Upper lobe of left lung (tissue), 6 donors: ENCODE measurements at regions not wholly inside any gene's neighbourhood (a gene's known extent, or its start where the extent isn't known, plus 50 kb on each side); places are given as distances from the start of the nearest gene placed in this dataset.

Source experiments
- ATAC-seq, 2 donors: fragments of 200-7000 bp; cut with Tn5 transposase; one replicate each; pipeline ENCODE4 v1.9.1; 2022; ENCODE audit warnings: mild to moderate bottlenecking in 2 of 2, moderate library complexity in 2 of 2; ENCODE audit not compliant: low FRiP score in 2 of 2
- DNase-seq, 2 donors: peaks; one replicate each; pipeline ENCODE4 v3.0.0-alpha.2; 2019 to 2020
- H3K27ac ChIP-seq, 4 donors: fragments of 200-600 bp; sonication (generic); one replicate each; pipeline ENCODE4 v1.5.1; 2016 to 2019
- H3K27me3 ChIP-seq, 4 donors: fragments of 200-600 bp; sonication (generic); one replicate each; pipeline ENCODE4 v1.5.1; 2017 to 2019
- H3K36me3 ChIP-seq, 4 donors: fragments of 200-600 bp; sonication (generic); one replicate each; pipeline ENCODE4 v1.5.1; 2016 to 2019
- H3K4me1 ChIP-seq, 4 donors: fragments of 200-600 bp; sonication (generic); one replicate each; pipeline ENCODE4 v1.5.1; 2018 to 2019
- H3K4me3 ChIP-seq, 4 donors: fragments of 200-600 bp; sonication (generic); one replicate each; pipeline ENCODE4 v1.5.1; 2017 to 2019; ENCODE audit warnings: mild to moderate bottlenecking in 2 of 4, moderate library complexity in 1 of 4
- H3K9me3 ChIP-seq, 4 donors: fragments of 200-600 bp; sonication (generic); one replicate each; pipeline ENCODE4 v1.5.1; 2018 to 2019
- EP300 ChIP-seq, 4 donors: sonication (generic); formaldehyde crosslinking; IDR thresholded peaks; one replicate each; pipeline ENCODE4 v1.5.1; 2017; ENCODE audit warnings: antibody characterized with exemption in 4 of 4, control low read depth in 2 of 4
- POLR2A ChIP-seq, 4 donors: fragments of 450-650 bp; IDR thresholded peaks; one replicate each; pipeline ENCODE4 v1.5.1; 2016 to 2017; ENCODE audit warnings: antibody characterized with exemption in 4 of 4, mild to moderate bottlenecking in 2 of 4
- POLR2AphosphoS5 ChIP-seq, 2 donors: sonication (generic); formaldehyde crosslinking; IDR thresholded peaks; one replicate each; pipeline ENCODE4 v1.5.1; 2017; ENCODE audit warnings: antibody characterized with exemption in 2 of 2
- WGBS, 2 donors: methylation state at CpG; one replicate each; pipeline ENCODE4 v1.1.5; 2017 to 2018; 5-methylcytosine and 5-hydroxymethylcytosine counted together
- TF ChIP-seq, protein P1 (sequence below), 6 experiments: fragments of 450-650 bp in 4 of 6; fragments of 200-600 bp in 2 of 6; sonication (generic) in 2 of 6; IDR thresholded peaks; one replicate each; pipeline ENCODE4 v1.5.1; 2016 to 2019; ENCODE audit warnings: antibody characterized with exemption in 6 of 6
- donor health status: DM: no; HTN: no; CAD: no; lungs with moderate emphysema.
- donor health status: DM: no; HTN: yes; CAD: no; lungs with severe emphysema.

DNA sequence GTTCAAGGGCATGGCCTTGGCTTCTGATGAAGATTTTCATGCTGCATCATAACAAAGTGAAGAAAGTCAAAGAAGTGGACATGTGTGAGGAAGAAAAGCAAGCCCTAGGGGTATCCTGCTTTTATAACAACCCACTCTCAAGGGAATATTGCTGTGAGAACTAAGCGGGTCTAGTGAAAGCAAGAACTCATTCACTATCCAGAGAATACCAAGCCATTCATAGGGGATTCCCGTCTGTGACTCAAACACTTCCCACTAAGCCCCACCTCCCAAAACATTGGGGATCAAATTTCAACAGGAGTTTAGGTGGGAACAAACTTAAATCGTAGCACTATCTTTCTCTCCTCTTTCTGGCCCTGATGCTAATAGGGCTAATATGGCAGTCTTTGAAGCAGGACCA lies 98.5 kb upstream of the CTTNBP2NL start:
- Histone ChIP-seq H3K27ac (no peak overlapping the region), H3K9me3 (no peaks in the 10 kb centered on the region), H3K36me3 (no peaks in the 10 kb centered on the region), H3K27me3 (no peaks in the 10 kb centered on the region), H3K4me1 (peaks cover 0 to 9% (median 0%) of the 10 kb centered on the region in 4 donors), H3K4me3 (no peak overlapping the region)
- 61 to 69% methylated on average over 3 of the region's 3 CpGs for WGBS, 2 donors
- ATAC-seq (no peak), DNase-seq (no peak)
- TF ChIP-seq POLR2AphosphoS5 (IDR thresholded peaks at IDR 0.05) (no peak), EP300 (IDR thresholded peaks at IDR 0.05) (no peak), POLR2A (IDR thresholded peaks at IDR 0.05) (no peak)
- TF ChIP-seq, protein P1, sequence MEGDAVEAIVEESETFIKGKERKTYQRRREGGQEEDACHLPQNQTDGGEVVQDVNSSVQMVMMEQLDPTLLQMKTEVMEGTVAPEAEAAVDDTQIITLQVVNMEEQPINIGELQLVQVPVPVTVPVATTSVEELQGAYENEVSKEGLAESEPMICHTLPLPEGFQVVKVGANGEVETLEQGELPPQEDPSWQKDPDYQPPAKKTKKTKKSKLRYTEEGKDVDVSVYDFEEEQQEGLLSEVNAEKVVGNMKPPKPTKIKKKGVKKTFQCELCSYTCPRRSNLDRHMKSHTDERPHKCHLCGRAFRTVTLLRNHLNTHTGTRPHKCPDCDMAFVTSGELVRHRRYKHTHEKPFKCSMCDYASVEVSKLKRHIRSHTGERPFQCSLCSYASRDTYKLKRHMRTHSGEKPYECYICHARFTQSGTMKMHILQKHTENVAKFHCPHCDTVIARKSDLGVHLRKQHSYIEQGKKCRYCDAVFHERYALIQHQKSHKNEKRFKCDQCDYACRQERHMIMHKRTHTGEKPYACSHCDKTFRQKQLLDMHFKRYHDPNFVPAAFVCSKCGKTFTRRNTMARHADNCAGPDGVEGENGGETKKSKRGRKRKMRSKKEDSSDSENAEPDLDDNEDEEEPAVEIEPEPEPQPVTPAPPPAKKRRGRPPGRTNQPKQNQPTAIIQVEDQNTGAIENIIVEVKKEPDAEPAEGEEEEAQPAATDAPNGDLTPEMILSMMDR (IDR thresholded peaks at IDR 0.05): no peak

DNA sequence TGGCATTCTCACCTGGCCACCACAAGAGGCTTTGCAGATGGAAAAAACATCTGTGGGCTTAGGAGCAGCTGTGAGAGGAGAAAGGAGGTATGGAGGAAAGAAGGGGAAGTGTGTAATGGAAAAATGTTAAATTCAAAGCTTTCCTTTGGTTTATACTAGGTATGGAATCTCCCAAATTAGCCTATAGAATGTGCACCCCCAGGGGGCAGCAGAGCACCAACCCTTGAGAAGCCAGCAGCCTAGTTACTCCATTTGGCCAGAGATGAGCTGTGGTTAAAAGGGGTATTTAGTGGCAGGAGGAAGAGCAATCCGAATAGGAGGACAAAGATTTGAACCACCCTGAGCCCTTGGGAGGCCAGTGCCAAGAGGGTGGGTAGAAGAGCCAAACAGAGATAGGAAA lies 97.5 kb upstream of the CTTNBP2NL start:
- 22 to 32% methylated on average over 1 of the region's 1 CpG for WGBS, 2 donors
- peak; percentile 36 to 61 for ATAC-seq
- no peak for TF ChIP-seq EP300 (IDR thresholded peaks at IDR 0.05)
- TF ChIP-seq POLR2AphosphoS5 (IDR thresholded peaks at IDR 0.05): no peak
- no peak for TF ChIP-seq POLR2A (IDR thresholded peaks at IDR 0.05)
- TF ChIP-seq, protein P1 (IDR thresholded peaks at IDR 0.05): peak in 4 of 6 experiments; percentile 31 to 68 (median 52)

DNA sequence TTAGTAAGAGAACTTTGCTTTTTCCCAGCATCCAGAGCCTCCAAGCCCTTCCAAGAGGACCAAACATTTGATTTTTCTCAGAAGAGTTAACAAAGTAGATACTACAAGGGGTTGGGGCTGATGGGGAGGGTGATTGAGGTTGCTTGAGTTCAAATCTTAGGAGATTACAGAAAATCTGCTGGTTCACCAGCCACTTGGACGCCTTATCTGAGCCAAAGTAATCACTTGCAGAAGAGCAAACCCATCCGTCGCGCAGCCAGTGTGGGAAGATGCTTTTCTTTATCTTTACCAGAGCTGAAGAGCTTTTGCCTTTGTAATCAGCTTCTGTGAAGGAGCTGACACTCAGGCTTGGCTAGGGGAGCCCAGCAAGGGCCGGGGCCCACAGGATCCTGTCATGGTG lies 91.9 kb upstream of the CTTNBP2NL start:
- peaks cover 0 to 3% (median 0%) of the 10 kb centered on the region in 4 donors for H3K4me1 ChIP-seq
- H3K36me3 ChIP-seq: no peaks in the 10 kb centered on the region
- no peaks in the 10 kb centered on the region for H3K9me3 ChIP-seq
- DNase-seq: no peak
- H3K4me3 ChIP-seq: no peak overlapping the region
- no peak overlapping the region for H3K27ac ChIP-seq
- H3K27me3 ChIP-seq: no peaks in the 10 kb centered on the region
- 70 to 85% methylated on average over 4 to 5 of the region's 5 CpGs for WGBS, 2 donors
- TF ChIP-seq EP300 (IDR thresholded peaks at IDR 0.05) (no peak), POLR2A (IDR thresholded peaks at IDR 0.05) (no peak), POLR2AphosphoS5 (IDR thresholded peaks at IDR 0.05) (no peak)
- TF ChIP-seq, protein P1 (IDR thresholded peaks at IDR 0.05): no peak
- no peak for ATAC-seq

More for the DNA sequence above, 97.5 kb upstream of the CTTNBP2NL start:
- Histone ChIP-seq H3K27me3 (no peaks in the 10 kb centered on the region), H3K36me3 (no peaks in the 10 kb centered on the region), H3K27ac (no peak overlapping the region), H3K9me3 (no peaks in the 10 kb centered on the region), H3K4me1 (peaks cover 0 to 9% (median 0%) of the 10 kb centered on the region in 4 donors), H3K4me3 (no peak overlapping the region)
- peak in 1 of 2 donors; percentile 57 for DNase-seq

DNA sequence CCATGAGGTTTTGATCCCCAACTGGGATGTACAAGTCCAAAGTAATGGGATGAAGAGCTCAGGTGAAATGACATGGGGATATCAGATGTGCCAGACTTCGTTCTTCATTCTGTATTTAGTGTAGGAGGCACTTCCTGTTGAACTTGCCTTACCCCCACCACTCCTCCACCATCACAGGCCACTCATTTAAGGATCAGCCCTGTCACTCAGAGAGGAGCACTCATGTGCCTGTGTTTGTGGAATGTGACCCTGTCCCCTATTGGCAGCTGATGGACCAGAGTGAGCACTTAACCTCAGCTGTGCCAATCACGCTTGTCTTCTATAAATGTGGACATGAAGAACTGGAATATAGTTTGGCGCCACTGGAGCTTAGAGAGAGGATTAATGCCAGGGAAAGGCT lies 91.4 kb upstream of the CTTNBP2NL start:
- Histone ChIP-seq H3K27ac (no peak overlapping the region), H3K4me1 (peaks cover 0 to 6% (median 0%) of the 10 kb centered on the region in 4 donors)

More for the DNA sequence above, 91.4 kb upstream of the CTTNBP2NL start:
- 70 to 80% methylated on average over 3 of the region's 3 CpGs for WGBS, 2 donors
- Histone ChIP-seq H3K36me3 (no peaks in the 10 kb centered on the region), H3K9me3 (no peaks in the 10 kb centered on the region), H3K4me3 (no peak overlapping the region), H3K27me3 (no peaks in the 10 kb centered on the region)
- TF ChIP-seq POLR2AphosphoS5 (IDR thresholded peaks at IDR 0.05) (no peak), POLR2A (IDR thresholded peaks at IDR 0.05) (no peak), EP300 (IDR thresholded peaks at IDR 0.05) (no peak)
- TF ChIP-seq, protein P1 (IDR thresholded peaks at IDR 0.05): no peak
- no peak for ATAC-seq
- no peak for DNase-seq
